ENCODE measurements at regions not wholly inside any gene's neighbourhood (a gene's known extent, or its start where the extent isn't known, plus 50 kb on each side); places are given as distances from the start of the nearest gene placed in this dataset.

GRCh38 chr16:51565184-51565583, 414.1 kb upstream of the SALL1 start:
- DNase-seq: no peak

DNA sequence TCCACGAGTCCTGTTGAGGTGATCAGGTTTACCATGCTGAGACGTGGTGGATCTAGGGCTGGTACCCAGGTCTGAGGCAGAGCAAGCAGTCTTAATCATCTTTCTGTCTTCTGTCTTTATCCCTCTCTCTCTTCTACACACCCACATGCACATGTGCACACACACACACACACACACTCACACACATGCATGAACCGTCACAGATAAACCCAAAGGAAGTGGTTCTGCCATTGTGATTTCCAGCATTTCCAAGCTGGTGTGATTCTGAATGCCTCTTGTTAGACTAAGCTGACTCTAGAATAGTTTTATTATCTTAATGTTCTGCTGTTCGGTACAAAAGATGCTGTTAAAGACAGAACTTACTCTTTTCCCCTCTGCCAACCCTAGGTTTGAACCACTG, 411.8 kb upstream of the SALL1 start:
- no peak for DNase-seq

DNA sequence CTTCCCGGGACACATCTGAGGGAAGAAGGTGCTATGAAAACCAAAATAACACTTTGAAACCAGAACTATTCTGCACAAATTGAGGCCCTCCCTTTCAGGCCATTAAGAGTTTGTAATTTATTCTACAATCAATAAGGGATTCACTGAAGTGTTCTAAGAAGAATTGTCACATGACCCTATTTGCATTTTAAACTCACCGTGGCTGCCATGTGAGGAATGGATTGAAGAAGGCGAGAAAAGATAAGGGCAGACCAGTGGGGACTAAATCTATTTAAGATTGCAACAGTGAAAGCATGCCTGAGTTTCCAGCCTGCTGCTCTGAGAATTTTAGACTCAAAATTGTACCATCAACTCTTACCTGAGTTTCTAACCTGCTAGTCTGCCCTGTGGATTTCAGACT, 408.8 kb upstream of the SALL1 start:
- no peak for DNase-seq

DNA sequence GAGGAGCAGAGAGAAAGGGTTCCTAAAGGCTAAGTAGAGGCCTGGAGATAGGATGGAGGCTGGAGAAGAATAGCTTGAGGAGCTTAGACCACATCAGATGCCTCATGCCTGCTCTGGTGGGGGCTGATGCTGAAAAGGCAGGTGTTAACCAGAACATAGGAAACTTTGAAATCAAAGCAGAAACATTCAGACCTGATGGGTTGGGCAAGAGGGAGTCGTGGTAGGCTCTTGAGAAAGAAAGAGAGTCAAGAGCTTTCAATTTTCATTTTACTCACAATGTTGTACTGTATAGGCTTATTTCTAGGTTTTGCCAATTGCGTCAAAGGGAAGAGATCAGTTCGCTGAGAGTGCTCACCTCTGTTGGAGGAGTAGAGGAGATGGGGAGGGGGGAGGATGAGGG, 406.6 kb upstream of the SALL1 start:
- DNase-seq: no peak

DNA sequence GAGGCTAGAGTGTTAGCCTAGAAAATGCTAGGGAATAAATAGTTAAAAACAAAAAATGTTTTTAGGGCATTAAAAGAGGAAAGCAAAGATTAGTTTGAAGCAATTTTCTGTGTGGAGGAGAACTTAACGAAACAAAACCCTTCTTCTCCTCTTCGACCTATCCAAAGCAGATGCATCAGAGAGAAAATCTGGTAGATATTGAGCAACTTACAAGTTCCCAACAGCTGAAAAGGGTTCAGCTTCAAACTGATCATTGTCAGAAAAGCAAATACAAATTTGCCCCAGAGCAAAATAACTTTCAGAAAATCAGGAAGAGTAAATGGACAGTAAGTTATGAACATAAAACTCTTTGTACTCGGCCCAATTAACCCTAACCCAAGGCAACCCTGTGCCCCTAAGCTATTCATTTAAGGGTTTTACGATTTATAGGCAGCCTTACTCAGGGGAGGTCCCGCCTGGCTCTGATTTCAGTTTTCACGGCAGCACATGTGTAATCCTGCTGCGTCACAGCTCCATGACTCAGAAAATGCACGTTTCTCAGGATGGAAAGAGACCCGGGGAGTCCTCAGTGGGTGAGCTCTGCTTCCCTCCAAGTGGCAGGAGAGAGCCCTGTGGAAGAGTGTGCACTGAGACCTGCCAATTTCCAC, 405.7 kb upstream of the SALL1 start:
- no peak for DNase-seq

DNA sequence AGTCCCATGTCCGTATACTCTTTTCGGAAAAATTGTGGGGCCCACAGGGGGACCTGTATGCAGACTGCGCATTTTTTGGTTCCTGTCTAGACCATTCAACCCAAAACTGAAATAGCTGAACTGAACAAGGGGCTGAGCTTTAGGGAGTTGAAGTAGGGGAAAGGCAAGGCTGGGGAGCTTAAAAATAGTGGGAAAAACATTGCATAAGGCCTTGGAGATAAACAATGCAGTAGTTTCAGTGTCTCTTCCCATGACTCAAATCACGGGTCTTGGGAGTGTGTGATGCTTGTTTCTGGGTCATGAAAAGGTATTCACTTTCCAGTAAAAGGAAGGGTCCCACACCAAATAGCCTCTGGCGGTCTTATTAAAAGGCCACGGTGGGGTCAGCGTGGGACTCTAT, 402.8 kb upstream of the SALL1 start:
- no peak for DNase-seq

DNA sequence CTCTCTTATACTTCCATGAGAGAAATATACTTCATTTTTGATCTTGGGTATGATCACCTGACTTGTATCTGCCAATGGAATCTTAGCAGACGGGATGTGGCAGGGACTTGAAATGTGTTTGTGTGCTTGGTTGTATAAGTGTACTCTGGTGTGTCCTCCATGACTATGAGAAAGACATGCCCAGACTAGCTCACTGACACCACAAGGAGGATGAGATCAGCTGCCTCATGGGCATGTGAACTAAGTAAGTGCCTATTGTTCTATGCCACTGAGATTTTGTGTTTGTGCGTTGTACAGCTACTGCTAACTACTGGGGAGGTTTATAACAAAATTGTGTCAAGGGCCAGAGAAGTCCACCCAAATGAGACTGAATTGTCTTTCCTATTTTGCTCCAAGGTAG, 402.2 kb upstream of the SALL1 start:
- no peak for DNase-seq

DNA sequence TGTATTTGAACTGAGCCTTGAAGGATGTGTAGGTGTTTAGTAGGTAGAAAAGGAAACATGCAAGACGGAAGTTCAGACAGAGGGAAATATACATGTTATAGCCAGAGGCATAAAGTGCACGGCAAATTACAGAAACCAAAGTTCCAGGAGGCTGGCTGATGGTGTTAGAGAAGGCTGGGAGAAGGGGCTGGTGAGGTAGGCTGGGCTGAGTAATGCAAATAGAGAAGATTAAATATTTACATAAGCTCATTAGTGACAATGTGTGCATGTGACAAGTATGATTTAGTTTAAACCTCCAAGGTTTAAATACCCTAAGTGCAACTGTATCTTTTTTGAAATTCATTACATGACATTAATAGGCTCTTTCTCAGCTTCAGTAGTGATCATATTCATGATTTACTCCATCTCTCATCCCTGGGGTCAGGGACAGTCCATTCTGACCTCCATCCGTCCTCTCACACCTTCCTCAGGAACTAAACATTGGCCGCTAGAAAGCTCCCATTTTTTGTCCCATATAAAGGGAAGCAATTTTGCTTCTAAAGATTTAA, 399.8 kb upstream of the SALL1 start:
- DNase-seq: no peak

DNA sequence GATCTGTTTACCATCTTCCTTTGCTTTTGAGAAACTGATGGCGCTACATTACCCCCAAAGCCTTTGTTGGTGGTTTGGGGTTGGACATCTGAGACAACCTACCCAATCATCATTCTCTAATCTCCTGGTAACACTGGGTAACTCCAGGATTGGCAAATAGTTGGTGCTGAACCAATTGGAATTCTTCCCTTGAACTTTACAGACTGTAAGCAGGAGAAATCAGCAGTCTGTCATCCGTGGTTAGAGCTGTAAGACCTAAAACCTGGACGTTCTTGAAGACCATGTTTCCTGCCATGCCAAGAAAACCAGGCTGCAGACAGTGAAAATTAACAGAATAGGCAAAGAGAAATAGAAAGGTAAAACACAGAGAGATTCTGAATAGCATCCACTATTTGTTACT, 398.8 kb upstream of the SALL1 start:
- DNase-seq: no peak

DNA sequence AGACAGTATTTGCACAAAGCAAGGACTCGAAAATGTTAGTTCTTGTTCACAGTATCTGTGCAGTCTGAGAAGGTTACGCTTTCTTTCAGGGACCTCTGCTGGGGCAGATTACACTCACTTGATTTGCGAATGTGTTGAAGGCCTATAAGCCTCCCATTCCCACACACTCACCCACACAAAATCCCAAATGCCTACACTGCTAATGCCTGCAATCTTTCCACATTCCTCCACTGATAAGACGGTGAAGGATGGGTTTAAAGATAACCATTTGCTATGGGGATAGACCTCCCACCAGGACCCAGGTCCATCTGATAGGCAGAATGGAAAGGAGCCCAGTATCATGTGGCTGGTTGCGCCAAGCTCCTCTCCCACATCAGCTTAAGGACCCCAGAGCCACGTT, 394.9 kb upstream of the SALL1 start:
- DNase-seq: no peak

DNA sequence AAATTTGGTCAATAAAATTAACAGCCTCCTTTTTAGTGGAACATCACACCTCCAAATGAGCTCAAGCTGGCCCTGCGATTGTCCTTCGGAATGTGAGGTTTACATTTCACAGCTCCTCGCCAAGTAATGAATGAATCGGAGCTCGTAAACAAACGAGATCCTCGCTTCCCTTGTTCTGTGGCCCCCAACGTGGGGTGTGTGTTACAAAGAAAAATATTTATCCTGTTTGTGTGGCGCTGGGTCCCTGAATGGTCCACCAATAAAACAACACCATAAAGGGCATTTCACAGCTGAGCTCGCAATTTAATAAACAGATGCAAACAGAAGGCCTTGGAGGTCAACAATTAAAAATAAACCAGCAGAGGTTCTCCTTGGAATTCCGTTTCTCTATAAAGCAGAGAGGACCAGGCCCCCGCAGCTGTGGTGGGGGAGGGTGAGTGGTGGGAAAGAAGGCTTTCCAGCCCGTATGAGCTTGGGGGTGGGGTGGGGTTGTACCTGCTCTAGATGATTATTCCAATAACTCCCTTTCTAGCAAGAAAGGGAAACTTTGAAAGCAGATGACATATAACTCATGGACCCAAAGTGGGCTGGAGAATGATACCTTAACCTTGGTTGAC, 393.9 kb upstream of the SALL1 start:
- DNase-seq: no peak

GRCh38 chr16:51543971-51544370, 392.9 kb upstream of the SALL1 start:
- no peak for DNase-seq

DNA sequence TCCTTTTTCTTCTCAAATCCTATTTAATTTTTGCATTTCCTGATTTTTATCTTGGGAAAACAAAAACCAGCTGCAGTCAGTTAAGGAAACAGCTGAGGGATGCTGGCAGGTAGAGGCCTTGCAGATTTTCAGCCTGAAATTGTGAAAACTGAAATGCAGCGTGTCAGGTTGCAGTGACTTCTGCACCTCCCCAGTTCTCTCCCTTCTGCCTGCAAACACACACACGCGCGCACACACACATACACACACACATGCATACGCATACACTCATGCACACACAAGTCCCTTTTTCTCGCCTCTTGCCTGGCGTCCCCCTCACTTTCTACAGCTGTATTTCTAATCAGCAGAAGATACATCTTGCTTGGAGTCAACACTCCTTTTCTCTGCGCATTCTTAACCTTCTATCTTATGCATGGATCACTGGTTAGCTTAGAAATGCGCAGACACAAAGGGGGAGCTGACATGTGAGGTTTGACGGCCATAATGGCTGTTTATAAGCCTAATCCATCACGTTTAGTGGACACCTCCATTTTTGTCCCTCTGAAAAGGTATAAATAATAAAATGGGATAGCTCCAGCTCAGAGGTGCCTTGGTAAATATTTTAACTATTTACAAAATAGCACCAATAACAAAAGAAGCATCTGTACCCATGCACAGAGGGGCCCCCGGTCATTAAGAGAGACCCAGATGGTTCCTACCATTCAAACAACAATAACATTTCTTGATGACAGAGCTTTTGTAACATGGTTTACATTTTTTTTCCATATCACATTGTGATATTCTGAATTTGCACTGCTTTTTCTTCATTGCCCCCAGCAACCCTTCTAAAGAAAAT, 392.1 kb upstream of the SALL1 start:
- DNase-seq: no peak

- DNase-seq: no peak
Observed at GRCh38 chr16:51540259-51540658, 389.2 kb upstream of the SALL1 start.

DNA sequence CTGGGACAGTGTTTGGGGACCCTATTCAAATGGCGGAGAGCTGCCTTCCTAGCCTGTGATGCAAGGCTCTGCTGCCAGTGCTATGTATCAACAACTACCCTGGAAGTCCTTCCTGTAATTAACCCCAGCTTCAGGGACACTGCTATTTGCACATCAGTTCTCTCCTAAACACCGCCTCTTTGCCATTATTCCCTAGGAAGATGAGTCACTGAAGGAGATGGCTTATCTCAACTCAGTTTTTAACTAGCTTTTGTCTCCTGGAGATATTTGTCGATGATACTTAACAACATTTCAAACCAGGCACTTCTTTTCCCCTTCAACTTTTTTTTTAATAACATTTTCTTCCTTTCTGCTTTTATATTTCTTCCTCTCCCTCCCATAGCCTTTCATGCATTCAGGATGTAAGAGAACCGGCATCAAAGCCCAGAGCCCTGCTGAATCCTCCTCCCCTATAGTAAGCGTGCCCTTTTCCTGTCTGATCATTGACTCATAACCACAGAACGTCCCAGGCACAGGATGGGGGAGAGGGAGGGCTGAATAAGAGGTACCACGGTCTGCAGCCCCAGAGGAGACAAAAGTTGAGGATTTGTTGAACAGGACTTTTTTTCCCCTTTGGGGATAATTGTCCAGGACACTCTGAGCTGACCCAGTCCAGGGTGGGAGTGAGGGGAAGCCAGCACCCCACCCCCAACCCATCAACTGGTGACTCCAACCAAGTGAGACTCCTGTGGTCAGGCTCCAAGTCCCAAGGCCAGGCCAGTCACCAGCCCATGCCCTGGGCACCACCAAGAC, 387.8 kb upstream of the SALL1 start:
- no peak for DNase-seq

GRCh38 chr16:51535591-51535990, 384.5 kb upstream of the SALL1 start:
- no peak for DNase-seq

- no peak for DNase-seq
Observed at GRCh38 chr16:51532551-51532950, 381.5 kb upstream of the SALL1 start.

DNA sequence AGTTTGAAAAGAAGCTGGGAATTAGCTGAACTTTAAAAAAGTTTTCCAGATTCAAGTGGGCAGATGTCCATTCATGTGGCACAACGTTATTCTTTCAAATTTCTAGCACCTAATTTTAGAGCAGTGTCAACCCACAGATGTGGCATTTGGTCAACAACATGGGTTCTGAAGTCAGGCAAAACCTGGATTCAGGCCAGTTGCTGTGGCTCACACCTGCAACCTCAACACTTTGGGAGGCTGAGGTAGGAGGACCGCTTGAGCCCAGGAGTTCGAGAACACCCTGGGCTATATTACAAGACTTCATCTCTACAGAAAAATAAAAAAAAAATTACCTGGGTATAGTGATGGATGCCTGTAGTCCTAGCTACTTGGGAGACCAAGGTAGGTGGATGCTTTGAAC, 380.2 kb upstream of the SALL1 start:
- no peak for DNase-seq

DNA sequence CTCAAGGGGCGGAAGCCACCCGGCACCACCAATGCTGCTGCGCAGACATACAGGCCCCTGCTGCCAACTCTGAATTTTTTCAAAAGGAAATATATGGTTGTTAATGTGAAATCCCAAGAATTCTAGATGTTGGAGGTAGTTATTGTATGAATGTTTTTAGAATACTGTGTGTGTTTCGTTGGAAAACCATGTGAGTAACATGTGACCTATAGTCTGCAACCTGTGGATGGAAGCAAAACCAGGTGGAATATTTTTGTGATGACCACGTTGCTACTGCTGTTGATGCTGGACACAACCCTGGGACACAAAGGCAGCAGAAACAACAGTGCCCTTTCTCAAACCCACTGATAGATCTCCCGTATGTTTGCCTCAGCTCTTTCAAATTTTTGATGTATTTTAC, 376.3 kb upstream of the SALL1 start:
- DNase-seq: no peak

DNA sequence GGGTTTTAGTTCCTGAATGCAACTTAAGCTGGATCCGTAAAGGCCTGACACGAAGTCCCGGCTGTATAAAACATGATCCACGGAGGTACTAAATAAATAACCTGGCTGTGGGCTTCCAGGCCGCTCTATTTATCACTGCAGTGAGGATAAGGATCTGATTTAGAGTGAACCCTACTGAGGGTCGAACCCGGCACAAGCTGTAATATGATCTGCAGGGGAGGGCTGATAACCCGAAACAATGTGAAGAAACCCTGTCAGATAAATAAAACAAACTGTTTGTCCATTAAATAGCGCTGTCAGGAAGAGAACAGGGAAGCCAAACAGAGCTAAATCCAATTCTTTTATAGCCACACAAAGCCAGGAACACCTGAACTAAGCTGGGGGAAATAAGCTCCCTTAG, 375.6 kb upstream of the SALL1 start:
- DNase-seq: no peak

GRCh38 chr16:51524555-51525373, 373.7 kb upstream of the SALL1 start:
- no peak for DNase-seq

- DNase-seq: no peak
Observed at GRCh38 chr16:51524070-51524469, 373.0 kb upstream of the SALL1 start.

Data from NCI-H146 (cell line).